WTC11 (cell line): ENCODE measurements at regions not wholly inside any gene's neighbourhood (a gene's known extent, or its start where the extent isn't known, plus 50 kb on each side); places are given as distances from the start of the nearest gene placed in this dataset.

ENCODE experiments used
- ATAC-seq: fragments of 200-7000 bp; cut with Tn5 transposase; 2 replicates; pipeline ENCODE4 v1.10.0; 2021; ENCODE audit warnings: mild to moderate bottlenecking, moderate library complexity
- CTCF ChIA-PET: fragments of 300-600 bp; sonication (Branson Sonifier 250); formaldehyde crosslinking; loops from one replicate; lab custom pipeline; 2021; ENCODE audit warnings: antibody characterized with exemption; lab: Charles Lee
- POLR2A ChIA-PET: fragments of 350-600 bp; sonication (Branson Sonifier 250); formaldehyde crosslinking; loops from one replicate; lab custom pipeline; 2021; ENCODE audit warnings: antibody characterized with exemption; lab: Charles Lee
- DNase-seq: peaks from one replicate; pipeline ENCODE4 v3.0.0; 2021; ENCODE audit warnings: low spot score
- H3K27ac Mint-ChIP-seq: 2 replicates; pipeline ENCODE4 v1.8.0; 2021; ENCODE audit warnings: mixed read lengths
- H3K27me3 Mint-ChIP-seq: 2 replicates; pipeline ENCODE4 v1.8.0; 2021; ENCODE audit warnings: low read depth, mild to moderate bottlenecking, moderate library complexity, mixed read lengths
- H3K36me3 Mint-ChIP-seq: 2 replicates; pipeline ENCODE4 v1.8.0; 2021; ENCODE audit warnings: mixed read lengths
- H3K4me1 Mint-ChIP-seq: 2 replicates; pipeline ENCODE4 v1.8.0; 2022; ENCODE audit warnings: mixed read lengths
- H3K4me3 Mint-ChIP-seq: 2 replicates; pipeline ENCODE4 v1.8.0; 2021; ENCODE audit warnings: mild to moderate bottlenecking, moderate library complexity, mixed read lengths
- H3K9me3 Mint-ChIP-seq: 2 replicates; pipeline ENCODE4 v1.8.0; 2021; ENCODE audit warnings: mixed read lengths
- ETV6 ChIP-seq: sonication (generic); formaldehyde crosslinking; IDR thresholded peaks from 2 replicates; pipeline ENCODE4 v1.8.1; 2022; ENCODE audit warnings: mild to moderate bottlenecking, missing genetic modification reagents
- FOXJ3 ChIP-seq: sonication (generic); formaldehyde crosslinking; IDR thresholded peaks from 2 replicates; pipeline ENCODE4 v1.9.0; 2021; ENCODE audit warnings: missing genetic modification reagents, mild to moderate bottlenecking, borderline replicate concordance
- GRHL2 ChIP-seq: fragments of 250-450 bp; sonication (Bioruptor Pico); IDR thresholded peaks from 2 replicates; pipeline ENCODE4 v1.8.0; 2022; ENCODE audit warnings: mild to moderate bottlenecking, moderate library complexity; ENCODE audit not compliant: insufficient replicate concordance, severe bottlenecking
- NFYB ChIP-seq: sonication (generic); formaldehyde crosslinking; conservative IDR thresholded peaks from 2 replicates; pipeline ENCODE4 v1.8.0; 2022; ENCODE audit warnings: low read depth, missing genetic modification reagents
- NR2C2 ChIP-seq: sonication (generic); formaldehyde crosslinking; IDR thresholded peaks from 2 replicates; pipeline ENCODE4 v1.8.0; 2022; ENCODE audit warnings: mild to moderate bottlenecking, missing genetic modification reagents
- RELA ChIP-seq: sonication (generic); formaldehyde crosslinking; IDR thresholded peaks from 2 replicates; pipeline ENCODE4 v1.8.1; 2022; ENCODE audit warnings: missing genetic modification reagents, mild to moderate bottlenecking, borderline replicate concordance
- SMAD4 ChIP-seq: sonication (generic); formaldehyde crosslinking; IDR thresholded peaks from 2 replicates; pipeline ENCODE4 v1.8.0; 2022; ENCODE audit warnings: mild to moderate bottlenecking, missing genetic modification reagents
- TCF7 ChIP-seq: sonication (generic); formaldehyde crosslinking; IDR thresholded peaks from 2 replicates; pipeline ENCODE4 v1.8.0; 2022; ENCODE audit warnings: mild to moderate bottlenecking, low read depth, missing genetic modification reagents, moderate library complexity
- ZNF671 ChIP-seq: fragments of 250-450 bp; sonication (Bioruptor Pico); IDR thresholded peaks from 2 replicates; pipeline ENCODE4 v1.8.0; 2021; ENCODE audit warnings: mild to moderate bottlenecking
- TF ChIP-seq, protein P1 (sequence below): fragments of 250-450 bp; sonication (Bioruptor Pico); IDR thresholded peaks from 2 replicates; pipeline ENCODE4 v1.9.0; 2021; ENCODE audit warnings: mild to moderate bottlenecking
- TF ChIP-seq, protein P2 (sequence below): sonication (generic); formaldehyde crosslinking; IDR thresholded peaks from 2 replicates; pipeline ENCODE4 v1.8.1; 2023; ENCODE audit warnings: mild to moderate bottlenecking, missing genetic modification reagents, moderate library complexity
- TF ChIP-seq, protein P3 (sequence below): sonication (generic); formaldehyde crosslinking; IDR thresholded peaks from 2 replicates; pipeline ENCODE4 v1.8.1; 2022; ENCODE audit warnings: low read depth, mild to moderate bottlenecking, moderate library complexity, missing genetic modification reagents, borderline replicate concordance
- TF ChIP-seq, protein P4 (sequence below): sonication (generic); formaldehyde crosslinking; IDR thresholded peaks from 2 replicates; pipeline ENCODE4 v1.8.0; 2023; ENCODE audit warnings: missing genetic modification reagents
- TF ChIP-seq, protein P5 (sequence below): fragments of 250-450 bp; sonication (Bioruptor Pico); IDR thresholded peaks from 2 replicates; pipeline ENCODE4 v1.9.0; 2021; ENCODE audit warnings: mild to moderate bottlenecking, borderline replicate concordance
- TF ChIP-seq, protein P6 (sequence below): sonication (generic); formaldehyde crosslinking; IDR thresholded peaks from 2 replicates; pipeline ENCODE4 v1.8.0; 2022; ENCODE audit warnings: mild to moderate bottlenecking, missing genetic modification reagents
- TF ChIP-seq, protein P7 (sequence below): fragments of 250-450 bp; sonication (Bioruptor Pico); conservative IDR thresholded peaks from 2 replicates; pipeline ENCODE4 v1.9.0; 2021; ENCODE audit warnings: mild to moderate bottlenecking
- TF ChIP-seq, protein P8 (sequence below): fragments of 250-450 bp; sonication (Bioruptor Pico); IDR thresholded peaks from 2 replicates; pipeline ENCODE4 v1.8.0; 2021; ENCODE audit warnings: mild to moderate bottlenecking

DNA sequence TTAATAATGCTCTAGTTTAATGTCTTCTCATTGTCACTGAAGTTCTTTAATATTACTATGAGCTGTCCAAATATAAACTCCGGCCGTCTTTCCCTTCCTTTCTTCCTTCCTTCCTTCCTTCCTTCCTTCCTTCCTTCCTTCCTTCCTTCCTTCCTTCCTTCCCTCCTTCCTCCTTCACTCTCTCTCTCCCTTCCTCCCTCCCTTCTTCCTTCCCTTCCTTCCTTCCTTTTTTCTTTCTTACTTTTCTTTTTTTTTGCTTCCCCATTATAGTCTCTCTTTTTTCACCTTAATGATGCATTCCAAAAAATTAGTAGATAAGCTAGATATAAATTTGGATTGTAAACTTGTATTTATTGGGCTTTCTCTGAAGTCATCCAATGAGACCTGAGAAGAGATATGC lies 431.0 kb upstream of the ADGRL4 start:
- H3K4me1 Mint-ChIP-seq = peaks cover 11% of the 10 kb centered on the region

DNA sequence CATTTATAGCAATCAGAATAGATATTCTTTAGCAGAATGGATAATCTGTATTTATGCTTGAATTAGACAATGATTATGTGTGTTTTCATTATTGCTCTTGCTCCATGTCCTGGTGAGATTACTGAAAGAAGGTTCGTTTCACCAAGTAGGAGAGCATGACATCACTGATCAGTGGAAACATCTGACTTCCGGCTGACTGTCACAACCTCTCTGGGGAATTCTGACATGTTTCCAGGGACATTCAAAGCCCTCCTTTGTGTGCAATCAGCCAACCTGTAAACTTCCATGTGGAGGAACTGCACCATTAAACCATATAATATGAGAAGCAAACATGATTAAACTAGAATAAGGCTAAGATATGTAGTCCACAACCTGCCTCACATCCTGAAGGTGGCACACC lies 424.8 kb upstream of the ADGRL4 start:
- Mint-ChIP-seq H3K36me3 (no peaks in the 10 kb centered on the region), H3K27me3 (no peaks in the 10 kb centered on the region), H3K4me3 (no peak overlapping the region), H3K9me3 (no peaks in the 10 kb centered on the region), H3K4me1 (0 out of 2 replicates have a peak, but pooled peaks cover 3% of the 10 kb centered on the region), H3K27ac (no peak overlapping the region)
- ChIA-PET CTCF (no interaction called here), POLR2A (no interaction called here)
- DNase-seq (no peak), ATAC-seq (no peak)
- no peak for TF ChIP-seq GRHL2
- TF ChIP-seq, protein P1, sequence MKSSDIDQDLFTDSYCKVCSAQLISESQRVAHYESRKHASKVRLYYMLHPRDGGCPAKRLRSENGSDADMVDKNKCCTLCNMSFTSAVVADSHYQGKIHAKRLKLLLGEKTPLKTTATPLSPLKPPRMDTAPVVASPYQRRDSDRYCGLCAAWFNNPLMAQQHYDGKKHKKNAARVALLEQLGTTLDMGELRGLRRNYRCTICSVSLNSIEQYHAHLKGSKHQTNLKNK (CRISPR knock-in tag) = no peak
- TF ChIP-seq ZNF671 = no peak
- TF ChIP-seq, protein P2, sequence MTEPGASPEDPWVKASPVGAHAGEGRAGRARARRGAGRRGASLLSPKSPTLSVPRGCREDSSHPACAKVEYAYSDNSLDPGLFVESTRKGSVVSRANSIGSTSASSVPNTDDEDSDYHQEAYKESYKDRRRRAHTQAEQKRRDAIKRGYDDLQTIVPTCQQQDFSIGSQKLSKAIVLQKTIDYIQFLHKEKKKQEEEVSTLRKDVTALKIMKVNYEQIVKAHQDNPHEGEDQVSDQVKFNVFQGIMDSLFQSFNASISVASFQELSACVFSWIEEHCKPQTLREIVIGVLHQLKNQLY = no peak
- no peak for TF ChIP-seq NFYB (CRISPR knock-in tag)
- TF ChIP-seq, protein P3, sequence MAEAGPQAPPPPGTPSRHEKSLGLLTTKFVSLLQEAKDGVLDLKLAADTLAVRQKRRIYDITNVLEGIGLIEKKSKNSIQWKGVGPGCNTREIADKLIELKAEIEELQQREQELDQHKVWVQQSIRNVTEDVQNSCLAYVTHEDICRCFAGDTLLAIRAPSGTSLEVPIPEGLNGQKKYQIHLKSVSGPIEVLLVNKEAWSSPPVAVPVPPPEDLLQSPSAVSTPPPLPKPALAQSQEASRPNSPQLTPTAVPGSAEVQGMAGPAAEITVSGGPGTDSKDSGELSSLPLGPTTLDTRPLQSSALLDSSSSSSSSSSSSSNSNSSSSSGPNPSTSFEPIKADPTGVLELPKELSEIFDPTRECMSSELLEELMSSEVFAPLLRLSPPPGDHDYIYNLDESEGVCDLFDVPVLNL (CRISPR knock-in tag) = no peak

More for the DNA sequence above, 431.0 kb upstream of the ADGRL4 start:
- no peak for TF ChIP-seq NR2C2 (CRISPR knock-in tag)
- TF ChIP-seq, protein P4, sequence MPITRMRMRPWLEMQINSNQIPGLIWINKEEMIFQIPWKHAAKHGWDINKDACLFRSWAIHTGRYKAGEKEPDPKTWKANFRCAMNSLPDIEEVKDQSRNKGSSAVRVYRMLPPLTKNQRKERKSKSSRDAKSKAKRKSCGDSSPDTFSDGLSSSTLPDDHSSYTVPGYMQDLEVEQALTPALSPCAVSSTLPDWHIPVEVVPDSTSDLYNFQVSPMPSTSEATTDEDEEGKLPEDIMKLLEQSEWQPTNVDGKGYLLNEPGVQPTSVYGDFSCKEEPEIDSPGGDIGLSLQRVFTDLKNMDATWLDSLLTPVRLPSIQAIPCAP (CRISPR knock-in tag) = no peak
- no peak for TF ChIP-seq FOXJ3
- TF ChIP-seq RELA (CRISPR knock-in tag) = no peak
- TF ChIP-seq, protein P5, sequence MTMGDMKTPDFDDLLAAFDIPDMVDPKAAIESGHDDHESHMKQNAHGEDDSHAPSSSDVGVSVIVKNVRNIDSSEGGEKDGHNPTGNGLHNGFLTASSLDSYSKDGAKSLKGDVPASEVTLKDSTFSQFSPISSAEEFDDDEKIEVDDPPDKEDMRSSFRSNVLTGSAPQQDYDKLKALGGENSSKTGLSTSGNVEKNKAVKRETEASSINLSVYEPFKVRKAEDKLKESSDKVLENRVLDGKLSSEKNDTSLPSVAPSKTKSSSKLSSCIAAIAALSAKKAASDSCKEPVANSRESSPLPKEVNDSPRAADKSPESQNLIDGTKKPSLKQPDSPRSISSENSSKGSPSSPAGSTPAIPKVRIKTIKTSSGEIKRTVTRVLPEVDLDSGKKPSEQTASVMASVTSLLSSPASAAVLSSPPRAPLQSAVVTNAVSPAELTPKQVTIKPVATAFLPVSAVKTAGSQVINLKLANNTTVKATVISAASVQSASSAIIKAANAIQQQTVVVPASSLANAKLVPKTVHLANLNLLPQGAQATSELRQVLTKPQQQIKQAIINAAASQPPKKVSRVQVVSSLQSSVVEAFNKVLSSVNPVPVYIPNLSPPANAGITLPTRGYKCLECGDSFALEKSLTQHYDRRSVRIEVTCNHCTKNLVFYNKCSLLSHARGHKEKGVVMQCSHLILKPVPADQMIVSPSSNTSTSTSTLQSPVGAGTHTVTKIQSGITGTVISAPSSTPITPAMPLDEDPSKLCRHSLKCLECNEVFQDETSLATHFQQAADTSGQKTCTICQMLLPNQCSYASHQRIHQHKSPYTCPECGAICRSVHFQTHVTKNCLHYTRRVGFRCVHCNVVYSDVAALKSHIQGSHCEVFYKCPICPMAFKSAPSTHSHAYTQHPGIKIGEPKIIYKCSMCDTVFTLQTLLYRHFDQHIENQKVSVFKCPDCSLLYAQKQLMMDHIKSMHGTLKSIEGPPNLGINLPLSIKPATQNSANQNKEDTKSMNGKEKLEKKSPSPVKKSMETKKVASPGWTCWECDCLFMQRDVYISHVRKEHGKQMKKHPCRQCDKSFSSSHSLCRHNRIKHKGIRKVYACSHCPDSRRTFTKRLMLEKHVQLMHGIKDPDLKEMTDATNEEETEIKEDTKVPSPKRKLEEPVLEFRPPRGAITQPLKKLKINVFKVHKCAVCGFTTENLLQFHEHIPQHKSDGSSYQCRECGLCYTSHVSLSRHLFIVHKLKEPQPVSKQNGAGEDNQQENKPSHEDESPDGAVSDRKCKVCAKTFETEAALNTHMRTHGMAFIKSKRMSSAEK (CRISPR knock-in tag) = no peak
- TF ChIP-seq SMAD4 = no peak
- TF ChIP-seq, protein P6, sequence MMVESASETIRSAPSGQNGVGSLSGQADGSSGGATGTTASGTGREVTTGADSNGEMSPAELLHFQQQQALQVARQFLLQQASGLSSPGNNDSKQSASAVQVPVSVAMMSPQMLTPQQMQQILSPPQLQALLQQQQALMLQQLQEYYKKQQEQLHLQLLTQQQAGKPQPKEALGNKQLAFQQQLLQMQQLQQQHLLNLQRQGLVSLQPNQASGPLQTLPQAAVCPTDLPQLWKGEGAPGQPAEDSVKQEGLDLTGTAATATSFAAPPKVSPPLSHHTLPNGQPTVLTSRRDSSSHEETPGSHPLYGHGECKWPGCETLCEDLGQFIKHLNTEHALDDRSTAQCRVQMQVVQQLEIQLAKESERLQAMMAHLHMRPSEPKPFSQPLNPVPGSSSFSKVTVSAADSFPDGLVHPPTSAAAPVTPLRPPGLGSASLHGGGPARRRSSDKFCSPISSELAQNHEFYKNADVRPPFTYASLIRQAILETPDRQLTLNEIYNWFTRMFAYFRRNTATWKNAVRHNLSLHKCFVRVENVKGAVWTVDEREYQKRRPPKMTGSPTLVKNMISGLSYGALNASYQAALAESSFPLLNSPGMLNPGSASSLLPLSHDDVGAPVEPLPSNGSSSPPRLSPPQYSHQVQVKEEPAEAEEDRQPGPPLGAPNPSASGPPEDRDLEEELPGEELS (CRISPR knock-in tag) = no peak
- TF ChIP-seq, protein P7, sequence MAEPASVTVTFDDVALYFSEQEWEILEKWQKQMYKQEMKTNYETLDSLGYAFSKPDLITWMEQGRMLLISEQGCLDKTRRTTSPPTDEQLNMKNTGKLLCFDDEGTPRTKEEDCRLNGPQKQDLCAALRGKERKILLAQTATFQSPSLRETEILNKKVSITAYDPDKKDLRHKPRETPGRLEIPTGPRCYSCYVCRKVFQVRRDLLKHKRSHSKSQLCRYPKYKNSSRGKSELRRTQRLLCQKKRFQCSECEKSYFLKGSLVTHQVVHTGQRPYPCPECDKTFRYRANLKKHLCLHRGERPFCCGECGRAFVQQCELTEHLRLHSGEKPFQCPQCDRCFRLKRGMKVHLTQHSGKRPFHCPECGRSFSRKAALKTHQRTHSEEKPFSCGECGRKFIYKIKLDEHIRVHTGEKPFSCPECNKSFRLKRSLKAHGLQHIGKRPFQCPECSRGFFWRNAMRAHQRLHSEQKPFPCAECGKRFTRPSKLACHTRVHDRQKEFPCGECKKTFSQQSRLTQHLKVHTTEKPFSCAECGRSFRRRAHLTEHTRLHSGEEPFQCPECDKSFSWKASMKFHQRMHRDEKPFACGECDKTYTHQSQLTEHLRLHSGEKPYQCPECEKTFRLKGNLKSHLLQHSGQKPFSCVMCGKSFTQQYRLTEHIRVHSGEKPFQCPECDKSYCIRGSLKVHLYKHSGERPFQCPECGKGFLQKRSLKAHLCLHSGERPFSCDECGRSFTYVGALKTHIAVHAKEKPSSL (CRISPR knock-in tag) = no peak
- TF ChIP-seq, protein P8, sequence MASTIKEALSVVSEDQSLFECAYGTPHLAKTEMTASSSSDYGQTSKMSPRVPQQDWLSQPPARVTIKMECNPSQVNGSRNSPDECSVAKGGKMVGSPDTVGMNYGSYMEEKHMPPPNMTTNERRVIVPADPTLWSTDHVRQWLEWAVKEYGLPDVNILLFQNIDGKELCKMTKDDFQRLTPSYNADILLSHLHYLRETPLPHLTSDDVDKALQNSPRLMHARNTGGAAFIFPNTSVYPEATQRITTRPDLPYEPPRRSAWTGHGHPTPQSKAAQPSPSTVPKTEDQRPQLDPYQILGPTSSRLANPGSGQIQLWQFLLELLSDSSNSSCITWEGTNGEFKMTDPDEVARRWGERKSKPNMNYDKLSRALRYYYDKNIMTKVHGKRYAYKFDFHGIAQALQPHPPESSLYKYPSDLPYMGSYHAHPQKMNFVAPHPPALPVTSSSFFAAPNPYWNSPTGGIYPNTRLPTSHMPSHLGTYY (CRISPR knock-in tag) = no peak
- no peak for TF ChIP-seq ETV6
- no peak for TF ChIP-seq TCF7 (CRISPR knock-in tag)
- Mint-ChIP-seq H3K27ac (no peak overlapping the region), H3K9me3 (no peaks in the 10 kb centered on the region), H3K36me3 (no peaks in the 10 kb centered on the region), H3K27me3 (no peaks in the 10 kb centered on the region), H3K4me3 (no peak overlapping the region)
- DNase-seq (no peak), ATAC-seq (no peak)
- ChIA-PET CTCF (no interaction called here), POLR2A (interaction anchor here (0.7 kb wide), 1 partner anchor 11 kb away, joined by 8 read pairs; no protein-coding TSS in a partner anchor)
